Gastroesophageal sphincter (tissue), 3 donors: ENCODE measurements at regions not wholly inside any gene's neighbourhood (a gene's known extent, or its start where the extent isn't known, plus 50 kb on each side); places are given as distances from the start of the nearest gene placed in this dataset.

Experiments
- CTCF ChIP-seq, 4 experiments: fragments of 200-600 bp in 2 of 4; fragments of 450-650 bp in 2 of 4; sonication (generic) in 1 of 4; IDR thresholded peaks; one replicate each; pipeline ENCODE4 v1.5.1; 2017 to 2019; ENCODE audit warnings: antibody characterized with exemption in 4 of 4, mild to moderate bottlenecking in 2 of 4, moderate library complexity in 2 of 4
- EP300 ChIP-seq: sonication (generic); formaldehyde crosslinking; IDR thresholded peaks from one replicate; pipeline ENCODE4 v1.6.1; 2017; ENCODE audit warnings: antibody characterized with exemption, mild to moderate bottlenecking
- POLR2A ChIP-seq, 2 donors: fragments of 450-650 bp; IDR thresholded peaks; one replicate each; pipeline ENCODE4 v1.6.1; 2017; ENCODE audit warnings: antibody characterized with exemption in 2 of 2, mild to moderate bottlenecking in 2 of 2, moderate library complexity in 1 of 2
- POLR2AphosphoS5 ChIP-seq: sonication (generic); formaldehyde crosslinking; IDR thresholded peaks from one replicate; pipeline ENCODE4 v1.6.1; 2017; ENCODE audit warnings: antibody characterized with exemption

- no peak for TF ChIP-seq CTCF (IDR thresholded peaks at IDR 0.05)
- no peak for TF ChIP-seq POLR2A (IDR thresholded peaks at IDR 0.05)
- TF ChIP-seq POLR2AphosphoS5 = no peak
- TF ChIP-seq EP300 = no peak
Measured at GRCh38 chr21:22393324-22393723, 1395.1 kb downstream of the NCAM2 start.
